ENCODE measurements at regions not wholly inside any gene's neighbourhood (a gene's known extent, or its start where the extent isn't known, plus 50 kb on each side); places are given as distances from the start of the nearest gene placed in this dataset.

DNA sequence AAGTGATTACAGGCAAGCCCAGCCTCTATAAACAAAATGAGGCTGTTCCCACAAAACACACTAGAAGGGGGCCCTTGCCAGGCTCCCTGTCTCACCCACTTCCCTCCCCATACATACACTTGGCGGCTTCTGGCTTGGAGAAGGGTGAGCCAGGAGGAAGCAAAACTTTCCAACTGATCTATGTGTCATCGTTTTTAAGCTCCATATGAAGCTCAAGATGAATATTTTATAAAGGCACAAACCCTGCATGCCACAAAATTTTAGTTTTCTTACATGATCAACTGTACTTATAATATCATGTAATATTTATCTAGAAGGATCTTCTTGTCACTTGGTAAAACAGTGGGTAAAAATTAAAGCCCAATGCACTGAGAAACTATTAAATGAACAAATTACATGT lies 80.8 kb upstream of the TJP1 start:
- Mint-ChIP-seq H3K36me3 (ENCODE audit: low read depth) (no peaks in the 10 kb centered on the region), H3K4me1 (peaks cover 19% of the 10 kb centered on the region), H3K27ac (ENCODE audit: unreplicated experiment) (no peak overlapping the region), H3K9me3 (peaks cover 3% of the 10 kb centered on the region), H3K4me3 (no peak overlapping the region), H3K27me3 (ENCODE audit: low read depth) (no peaks in the 10 kb centered on the region)
- DNase-seq (ENCODE audit: low read depth, low spot score): no peak
- TF ChIP-seq, protein P1, sequence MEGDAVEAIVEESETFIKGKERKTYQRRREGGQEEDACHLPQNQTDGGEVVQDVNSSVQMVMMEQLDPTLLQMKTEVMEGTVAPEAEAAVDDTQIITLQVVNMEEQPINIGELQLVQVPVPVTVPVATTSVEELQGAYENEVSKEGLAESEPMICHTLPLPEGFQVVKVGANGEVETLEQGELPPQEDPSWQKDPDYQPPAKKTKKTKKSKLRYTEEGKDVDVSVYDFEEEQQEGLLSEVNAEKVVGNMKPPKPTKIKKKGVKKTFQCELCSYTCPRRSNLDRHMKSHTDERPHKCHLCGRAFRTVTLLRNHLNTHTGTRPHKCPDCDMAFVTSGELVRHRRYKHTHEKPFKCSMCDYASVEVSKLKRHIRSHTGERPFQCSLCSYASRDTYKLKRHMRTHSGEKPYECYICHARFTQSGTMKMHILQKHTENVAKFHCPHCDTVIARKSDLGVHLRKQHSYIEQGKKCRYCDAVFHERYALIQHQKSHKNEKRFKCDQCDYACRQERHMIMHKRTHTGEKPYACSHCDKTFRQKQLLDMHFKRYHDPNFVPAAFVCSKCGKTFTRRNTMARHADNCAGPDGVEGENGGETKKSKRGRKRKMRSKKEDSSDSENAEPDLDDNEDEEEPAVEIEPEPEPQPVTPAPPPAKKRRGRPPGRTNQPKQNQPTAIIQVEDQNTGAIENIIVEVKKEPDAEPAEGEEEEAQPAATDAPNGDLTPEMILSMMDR (conservative IDR thresholded peaks at IDR 0.05): no peak

DNA sequence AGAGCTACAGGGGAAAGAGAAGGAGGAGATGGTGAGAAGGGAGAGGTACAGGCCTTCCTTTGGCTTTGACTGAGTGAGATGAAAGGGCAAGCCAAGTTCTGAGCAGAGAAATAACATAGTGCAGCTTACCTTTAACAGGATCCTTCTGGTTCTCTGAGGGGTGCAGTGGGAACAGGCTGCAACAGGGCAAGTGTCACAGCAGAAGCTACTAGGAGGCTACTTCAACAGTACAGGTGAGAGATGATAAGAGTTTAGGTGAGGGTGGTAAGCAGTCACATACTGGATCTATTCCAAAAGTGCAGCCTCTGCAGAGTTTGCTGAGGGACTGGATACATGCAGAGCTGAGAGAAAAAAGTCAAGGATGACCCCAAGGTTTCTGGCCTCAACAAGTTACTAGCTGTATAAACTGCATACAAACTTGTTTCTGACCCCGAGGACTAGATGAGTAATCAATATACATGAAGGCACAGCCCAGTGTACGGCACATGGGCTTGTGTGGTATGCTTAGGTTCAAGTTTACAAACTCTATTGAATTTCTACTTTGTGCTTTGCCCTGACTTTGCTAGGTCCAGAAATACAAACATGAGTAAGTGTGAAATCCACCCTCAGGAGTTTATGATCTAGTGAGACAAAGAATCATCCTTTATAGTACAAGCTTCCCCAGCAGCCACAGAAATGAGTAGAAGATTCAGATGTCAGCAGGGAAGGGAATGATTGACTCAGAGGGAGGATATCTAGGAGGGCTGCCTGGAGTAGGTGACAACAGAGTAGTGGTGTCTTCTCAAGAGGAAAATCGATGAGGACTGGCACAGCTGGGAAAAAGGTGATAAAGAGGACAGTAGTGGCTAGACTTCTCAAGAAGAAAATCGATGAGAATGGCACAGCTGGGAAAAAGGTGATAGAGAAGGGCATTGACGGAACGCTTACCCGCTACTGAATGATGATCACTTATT lies 78.2 kb upstream of the TJP1 start:
- H3K9me3 Mint-ChIP-seq: peaks cover 2% of the 10 kb centered on the region
- H3K4me1 Mint-ChIP-seq: peaks cover 14% of the 10 kb centered on the region
- peaks cover 10% of the 10 kb centered on the region for H3K36me3 Mint-ChIP-seq (ENCODE audit: low read depth)
- H3K27me3 Mint-ChIP-seq (ENCODE audit: low read depth): no peaks in the 10 kb centered on the region
- no peak overlapping the region for H3K27ac Mint-ChIP-seq (ENCODE audit: unreplicated experiment)
- TF ChIP-seq, protein P1 (conservative IDR thresholded peaks at IDR 0.05): no peak
- H3K4me3 Mint-ChIP-seq: no peak overlapping the region
- no peak for DNase-seq (ENCODE audit: low read depth, low spot score)

DNA sequence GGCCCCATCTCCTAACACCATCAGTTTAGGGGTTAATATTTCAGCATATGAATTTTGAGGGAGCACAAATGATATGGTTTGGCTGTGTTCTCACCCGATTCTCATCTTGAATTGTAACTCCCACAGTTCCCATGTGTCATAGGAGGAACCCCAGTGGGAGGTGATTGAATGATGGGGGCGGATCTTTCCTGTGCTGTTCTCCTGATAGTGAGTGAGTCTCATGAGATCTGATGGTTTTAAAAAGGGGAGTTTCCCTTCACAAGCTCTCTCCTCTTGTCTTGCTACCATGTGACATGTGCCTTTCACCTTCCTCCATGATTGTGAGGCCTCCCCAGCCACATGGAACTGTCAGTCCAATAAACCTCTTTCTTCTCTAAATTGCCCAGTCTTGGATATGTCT lies 73.8 kb upstream of the TJP1 start:
- no peaks in the 10 kb centered on the region for H3K4me1 Mint-ChIP-seq
- peaks cover 10% of the 10 kb centered on the region for H3K36me3 Mint-ChIP-seq (ENCODE audit: low read depth)
- H3K4me3 Mint-ChIP-seq: no peak overlapping the region
- TF ChIP-seq, protein P1 (conservative IDR thresholded peaks at IDR 0.05): no peak
- DNase-seq (ENCODE audit: low read depth, low spot score): no peak
- no peaks in the 10 kb centered on the region for H3K27me3 Mint-ChIP-seq (ENCODE audit: low read depth)
- H3K27ac Mint-ChIP-seq (ENCODE audit: unreplicated experiment): no peak overlapping the region
- peaks cover 14% of the 10 kb centered on the region for H3K9me3 Mint-ChIP-seq

DNA sequence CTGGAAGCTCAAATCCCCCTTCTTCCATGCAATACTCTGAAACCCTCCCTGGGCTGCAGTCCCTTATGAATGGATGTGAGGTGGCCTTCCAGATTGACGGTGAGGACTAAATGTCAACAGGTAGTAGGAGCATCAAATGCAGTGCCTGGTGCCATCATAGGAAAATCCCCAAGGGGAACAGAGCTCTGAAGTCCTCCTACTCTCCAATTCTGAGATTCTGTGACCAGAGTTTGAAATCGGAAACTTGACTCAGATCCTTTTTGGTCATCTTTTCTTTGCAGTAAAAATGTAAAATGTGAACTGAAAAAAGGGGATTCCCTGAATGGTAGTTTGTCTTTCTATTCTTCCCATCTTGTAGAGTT lies 68.8 kb upstream of the TJP1 start:
- TF ChIP-seq, protein P1 (conservative IDR thresholded peaks at IDR 0.05): no peak
- no peak overlapping the region for H3K4me3 Mint-ChIP-seq
- H3K27ac Mint-ChIP-seq (ENCODE audit: unreplicated experiment): no peak overlapping the region
- H3K27me3 Mint-ChIP-seq (ENCODE audit: low read depth): no peaks in the 10 kb centered on the region
- H3K36me3 Mint-ChIP-seq (ENCODE audit: low read depth): peaks cover 1% of the 10 kb centered on the region
- DNase-seq (ENCODE audit: low read depth, low spot score): no peak
- peaks cover 26% of the 10 kb centered on the region for H3K4me1 Mint-ChIP-seq
- H3K9me3 Mint-ChIP-seq: peaks cover 11% of the 10 kb centered on the region

DNA sequence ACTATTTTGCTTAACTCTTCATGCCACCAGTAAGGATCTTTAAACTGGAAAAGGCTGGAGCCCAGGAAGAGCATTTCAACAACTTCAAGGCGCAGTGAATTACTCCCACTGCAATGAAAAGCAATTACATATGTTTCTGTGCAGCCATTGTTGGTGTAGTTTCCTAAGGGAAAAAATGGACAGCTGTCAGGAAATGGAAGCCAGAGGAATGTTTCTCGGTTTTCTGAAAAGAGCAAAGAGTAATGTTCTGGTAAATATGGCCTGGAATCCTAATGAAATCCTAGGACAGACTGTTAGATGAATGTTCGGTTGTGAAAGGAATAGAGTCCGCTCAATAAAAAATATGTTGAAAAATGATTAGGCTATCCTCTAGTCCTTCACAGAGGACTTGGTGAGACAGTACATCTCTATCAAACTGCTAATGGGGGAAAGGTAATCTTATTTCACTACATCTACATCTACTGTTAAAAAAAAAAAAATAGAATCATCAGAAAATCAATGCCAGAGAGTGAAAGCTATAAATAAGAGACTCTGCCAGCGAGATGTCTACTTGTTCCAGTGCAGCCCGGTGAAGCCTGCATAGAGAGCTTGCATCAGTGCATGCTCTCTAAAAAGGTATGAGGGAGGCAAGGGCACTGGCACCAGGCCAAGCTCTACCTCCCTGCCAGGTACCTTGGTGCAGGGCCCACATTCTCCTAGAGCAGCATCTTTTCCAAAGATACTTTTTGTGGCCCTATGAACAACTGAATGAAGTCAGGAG lies 68.2 kb upstream of the TJP1 start:
- Mint-ChIP-seq H3K27me3 (ENCODE audit: low read depth) (no peaks in the 10 kb centered on the region), H3K4me3 (no peak overlapping the region), H3K27ac (ENCODE audit: unreplicated experiment) (peak overlapping the region; percentile 92), H3K9me3 (peaks cover 11% of the 10 kb centered on the region), H3K4me1 (peaks cover 30% of the 10 kb centered on the region), H3K36me3 (ENCODE audit: low read depth) (no peaks in the 10 kb centered on the region)
- DNase-seq (ENCODE audit: low read depth, low spot score): no peak
- TF ChIP-seq, protein P1 (conservative IDR thresholded peaks at IDR 0.05): no peak

Measured in neural crest cell (in vitro differentiated cells).